ENCODE measurements at regions not wholly inside any gene's neighbourhood (a gene's known extent, or its start where the extent isn't known, plus 50 kb on each side); places are given as distances from the start of the nearest gene placed in this dataset.

DNA sequence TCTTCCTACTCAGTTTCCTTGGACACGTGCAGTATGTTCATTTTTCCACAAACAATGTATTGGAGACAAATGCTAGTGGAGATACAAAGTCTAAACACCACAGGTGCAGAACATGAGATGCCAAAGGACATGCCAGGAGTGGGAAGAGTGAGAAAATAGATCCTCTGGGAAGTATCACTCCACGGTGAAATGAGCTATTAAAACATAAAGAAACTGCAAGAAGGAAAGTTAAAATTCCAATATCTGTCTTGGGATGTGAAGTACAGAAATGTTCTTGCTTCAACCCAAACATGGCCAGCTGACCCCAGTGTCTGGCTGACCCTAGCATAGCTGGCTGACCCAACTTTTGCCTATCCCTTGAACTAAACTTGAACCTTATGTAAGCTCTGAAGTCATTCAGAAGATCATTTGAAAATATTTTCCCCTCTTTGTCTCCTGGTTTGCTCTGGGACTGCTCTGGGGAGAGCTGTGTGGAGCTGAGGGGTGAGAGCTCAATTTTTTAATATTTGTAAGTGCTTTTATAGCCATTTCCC, 59.5 kb downstream of the FZD1 start:
- no peak for DNase-seq
- peaks cover 0 to 6% (median 0%) of the 10 kb centered on the region in 4 donors for H3K4me1 Mint-ChIP-seq
- H3K27me3 Mint-ChIP-seq, result peaks cover 0 to 9% (median under 1%) of the 10 kb centered on the region in 5 donors
- H3K27ac Mint-ChIP-seq, result no peak overlapping the region
- ATAC-seq, result no peak
- POLR2A ChIA-PET, result no interaction called here
- no peaks in the 10 kb centered on the region for H3K9me3 Mint-ChIP-seq
- no peaks in the 10 kb centered on the region for H3K36me3 Mint-ChIP-seq
- H3K4me3 Mint-ChIP-seq, result no peak overlapping the region

DNA sequence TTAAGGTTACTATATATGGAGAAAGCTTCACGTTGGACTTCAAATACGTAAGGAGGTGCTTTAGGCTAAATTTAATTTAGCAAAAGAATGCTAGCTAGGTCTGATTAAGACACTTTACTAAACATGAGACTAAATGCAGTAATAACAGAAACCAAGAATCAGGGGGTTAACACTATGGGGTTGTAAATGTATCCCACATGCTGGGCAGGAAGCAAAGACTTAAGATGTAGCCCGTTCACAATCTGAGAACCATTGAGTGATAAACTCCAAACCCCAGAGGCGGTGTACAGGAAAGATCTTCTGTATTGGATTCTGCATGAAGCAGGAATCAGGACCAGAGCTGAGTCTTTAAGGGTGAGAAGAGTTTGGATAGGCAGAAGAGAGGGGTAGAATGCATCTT, 60.4 kb downstream of the FZD1 start:
- POLR2A ChIA-PET, result no interaction called here
- H3K36me3 Mint-ChIP-seq, result no peaks in the 10 kb centered on the region
- H3K27me3 Mint-ChIP-seq, result peaks cover 0 to 9% (median 2%) of the 10 kb centered on the region in 5 donors
- no peaks in the 10 kb centered on the region for H3K9me3 Mint-ChIP-seq
- H3K4me1 Mint-ChIP-seq, result peaks cover 0 to 6% (median 0%) of the 10 kb centered on the region in 4 donors
- ATAC-seq (no peak), DNase-seq (no peak)
- H3K27ac Mint-ChIP-seq, result no peak overlapping the region
- H3K4me3 Mint-ChIP-seq, result no peak overlapping the region

DNA sequence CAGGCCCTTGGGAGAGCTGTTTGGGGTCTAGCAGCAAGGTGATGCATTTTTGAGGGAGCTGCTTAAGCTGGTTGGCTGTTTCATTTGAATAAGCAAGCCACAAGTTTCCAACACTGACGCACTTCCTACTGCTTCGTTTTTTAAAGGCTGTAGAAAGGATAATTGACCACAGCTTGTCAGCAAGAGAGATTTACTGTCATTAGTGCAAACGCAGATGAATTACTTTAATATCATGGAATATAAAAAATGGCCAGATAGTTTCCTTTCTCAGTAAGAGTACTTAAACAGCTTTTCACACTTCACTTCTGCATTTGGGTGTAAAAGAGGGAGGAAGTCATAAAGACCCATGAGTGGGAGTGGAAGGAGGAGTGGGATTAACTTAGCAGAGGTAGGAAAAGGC, 61.5 kb downstream of the FZD1 start:
- no peak overlapping the region for H3K4me3 Mint-ChIP-seq
- ATAC-seq (no peak), DNase-seq (no peak)
- POLR2A ChIA-PET, result no interaction called here
- H3K9me3 Mint-ChIP-seq, result no peaks in the 10 kb centered on the region
- no peak overlapping the region for H3K27ac Mint-ChIP-seq
- no peaks in the 10 kb centered on the region for H3K36me3 Mint-ChIP-seq
- peaks cover 0 to 6% (median 0%) of the 10 kb centered on the region in 4 donors for H3K4me1 Mint-ChIP-seq
- peaks cover 0 to 9% (median 3%) of the 10 kb centered on the region in 5 donors for H3K27me3 Mint-ChIP-seq

DNA sequence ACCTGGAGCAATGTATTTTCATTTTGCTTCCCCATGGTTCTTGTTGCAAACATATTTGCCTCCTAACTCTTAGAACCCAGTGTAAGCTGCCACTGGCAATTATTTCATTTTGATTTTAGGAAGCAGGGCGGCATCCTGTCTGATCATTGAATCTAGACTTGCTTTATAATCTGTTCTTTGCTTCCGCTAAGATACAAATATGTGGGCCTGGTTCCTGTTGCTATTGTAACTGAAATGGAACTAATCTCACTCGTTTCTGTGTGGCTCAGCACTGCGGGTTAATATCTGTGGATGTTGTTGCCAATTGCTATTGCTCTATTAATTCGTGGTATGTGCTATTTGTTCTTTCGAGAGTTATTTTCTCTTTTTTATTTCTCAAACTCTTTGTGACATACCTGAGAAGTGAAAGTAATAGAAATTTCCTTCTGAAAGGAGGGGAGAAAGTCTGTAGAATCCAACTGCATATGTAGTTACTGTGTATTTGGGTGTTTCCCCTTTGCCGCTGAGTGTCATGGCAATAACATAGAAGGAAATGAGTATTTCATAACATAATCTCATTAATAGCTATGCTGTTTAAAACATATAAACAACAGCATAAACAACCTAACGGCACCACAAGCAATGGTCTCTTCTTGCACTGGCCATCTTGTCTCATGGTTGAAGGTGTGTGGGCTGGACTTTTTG, 62.4 kb downstream of the FZD1 start:
- Mint-ChIP-seq H3K9me3 (no peaks in the 10 kb centered on the region), H3K27ac (no peak overlapping the region), H3K27me3 (peaks cover 0 to 9% (median 3%) of the 10 kb centered on the region in 5 donors), H3K4me1 (peaks cover 0 to 6% (median 0%) of the 10 kb centered on the region in 4 donors), H3K4me3 (no peak overlapping the region), H3K36me3 (no peaks in the 10 kb centered on the region)
- DNase-seq, result no peak
- POLR2A ChIA-PET, result no interaction called here
- ATAC-seq, result no peak

DNA sequence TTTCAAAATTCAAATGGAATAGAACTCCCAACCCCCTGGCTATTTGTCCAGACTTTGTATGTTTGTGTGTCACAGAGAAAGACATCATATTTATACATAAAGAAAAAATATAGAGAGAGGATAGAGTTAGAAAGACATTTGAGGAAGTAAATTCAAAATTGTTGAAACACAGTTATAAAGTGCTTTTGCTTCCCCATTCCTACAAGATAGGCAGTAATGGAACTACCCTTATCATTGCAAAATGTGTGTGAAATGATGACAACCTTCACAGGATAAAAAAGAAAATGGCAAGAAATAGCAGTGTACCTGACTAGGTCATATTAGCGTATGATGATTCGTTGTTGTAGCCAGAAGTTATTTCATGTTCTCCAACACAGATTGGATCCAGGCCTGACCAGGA, 63.1 kb downstream of the FZD1 start:
- DNase-seq (no peak), ATAC-seq (no peak)
- Mint-ChIP-seq H3K27me3 (peaks cover 0 to 9% (median 3%) of the 10 kb centered on the region in 5 donors), H3K27ac (no peak overlapping the region), H3K9me3 (no peaks in the 10 kb centered on the region), H3K4me1 (peaks cover 0 to 6% (median 0%) of the 10 kb centered on the region in 4 donors), H3K4me3 (no peak overlapping the region), H3K36me3 (no peaks in the 10 kb centered on the region)
- POLR2A ChIA-PET, result no interaction called here

DNA sequence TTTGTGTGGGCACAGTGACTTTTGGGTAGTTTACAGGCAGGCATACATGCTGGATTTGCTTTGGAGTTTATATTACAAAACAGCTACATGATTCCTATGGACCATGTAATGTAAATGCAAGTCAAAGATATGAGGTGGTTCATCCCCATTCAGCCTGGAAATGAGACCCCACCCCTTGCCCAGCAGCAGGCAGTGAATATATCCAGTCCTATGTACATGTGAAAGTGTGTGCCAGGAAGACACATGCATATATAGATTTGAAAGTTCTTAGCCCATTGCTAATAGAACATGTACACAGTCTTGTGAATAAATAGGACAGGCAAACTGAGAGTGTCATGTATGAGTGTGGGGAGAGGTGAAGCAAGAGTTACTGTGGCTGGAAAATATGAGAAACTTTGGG, 65.3 kb downstream of the FZD1 start:
- ATAC-seq, result no peak
- no peak for DNase-seq
- peaks cover 0 to 6% (median 0%) of the 10 kb centered on the region in 4 donors for H3K4me1 Mint-ChIP-seq
- H3K27me3 Mint-ChIP-seq, result peaks cover 0 to 4% (median 3%) of the 10 kb centered on the region in 5 donors
- H3K36me3 Mint-ChIP-seq, result no peaks in the 10 kb centered on the region
- no peak overlapping the region for H3K27ac Mint-ChIP-seq
- H3K9me3 Mint-ChIP-seq, result peaks cover 0 to 3% (median 0%) of the 10 kb centered on the region in 9 donors
- H3K4me3 Mint-ChIP-seq, result no peak overlapping the region
- POLR2A ChIA-PET, result no interaction called here

DNA sequence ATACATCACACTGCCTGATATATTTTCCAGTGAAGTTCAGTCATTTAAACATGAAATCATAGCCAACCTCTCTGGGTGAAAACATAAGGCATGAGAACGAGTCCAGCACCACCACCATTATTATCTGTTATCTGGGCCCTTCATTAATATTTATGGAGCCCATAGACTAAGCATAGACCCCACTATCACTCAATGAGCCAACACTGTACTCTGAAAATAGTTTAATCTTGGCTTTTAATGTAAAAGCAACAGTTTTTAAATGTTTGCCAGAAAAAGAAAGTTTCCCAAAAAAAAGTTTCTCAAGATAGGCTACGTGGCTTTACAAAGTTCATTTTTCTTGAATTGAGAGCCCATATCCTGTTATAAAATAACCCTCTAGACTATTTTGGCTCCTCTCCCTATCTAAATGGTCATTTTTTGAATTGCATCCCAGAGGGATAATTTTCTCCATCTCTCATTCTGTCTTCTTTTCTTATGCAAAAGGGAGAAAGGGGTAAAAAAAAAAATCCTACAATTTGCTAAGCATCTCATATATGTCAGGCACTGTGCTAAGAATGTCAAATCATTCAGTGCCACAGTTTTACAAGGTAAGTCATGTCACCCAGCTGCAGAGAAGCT, 66.1 kb downstream of the FZD1 start:
- Mint-ChIP-seq H3K27me3 (peaks cover 0 to 4% (median 0%) of the 10 kb centered on the region in 5 donors), H3K4me1 (peaks cover 0 to 6% (median 0%) of the 10 kb centered on the region in 4 donors), H3K27ac (no peak overlapping the region), H3K9me3 (peaks cover 0 to 3% (median 0%) of the 10 kb centered on the region in 9 donors), H3K36me3 (no peaks in the 10 kb centered on the region), H3K4me3 (no peak overlapping the region)
- ATAC-seq (no peak), DNase-seq (no peak)
- POLR2A ChIA-PET, result no interaction called here

DNA sequence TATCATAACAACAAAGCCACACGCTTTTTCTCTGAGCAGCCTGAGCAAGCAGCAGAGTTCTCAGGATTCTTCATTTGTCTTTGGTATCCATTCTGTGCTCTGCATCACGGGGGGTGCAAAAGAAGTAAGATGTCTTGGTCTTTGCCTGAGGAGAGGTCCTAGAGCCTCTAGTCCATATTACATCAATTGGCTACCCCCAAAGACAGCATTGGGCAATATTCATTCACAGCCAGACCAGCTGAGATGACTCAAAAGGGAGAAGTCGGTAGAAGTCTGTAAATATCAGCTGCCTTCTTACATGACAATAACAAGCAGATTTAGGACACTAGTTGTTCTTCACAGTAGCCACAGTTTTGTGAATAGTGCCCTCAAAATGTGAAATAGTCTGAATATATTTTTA, 66.6 kb downstream of the FZD1 start:
- DNase-seq, result no peak
- no peaks in the 10 kb centered on the region for H3K36me3 Mint-ChIP-seq
- H3K27ac Mint-ChIP-seq, result no peak overlapping the region
- POLR2A ChIA-PET, result no interaction called here
- peaks cover 0 to 4% (median 0%) of the 10 kb centered on the region in 5 donors for H3K27me3 Mint-ChIP-seq
- H3K4me1 Mint-ChIP-seq, result peaks cover 0 to 4% (median 0%) of the 10 kb centered on the region in 4 donors
- peaks cover 0 to 3% (median 0%) of the 10 kb centered on the region in 9 donors for H3K9me3 Mint-ChIP-seq
- H3K4me3 Mint-ChIP-seq, result no peak overlapping the region
- no peak for ATAC-seq

DNA sequence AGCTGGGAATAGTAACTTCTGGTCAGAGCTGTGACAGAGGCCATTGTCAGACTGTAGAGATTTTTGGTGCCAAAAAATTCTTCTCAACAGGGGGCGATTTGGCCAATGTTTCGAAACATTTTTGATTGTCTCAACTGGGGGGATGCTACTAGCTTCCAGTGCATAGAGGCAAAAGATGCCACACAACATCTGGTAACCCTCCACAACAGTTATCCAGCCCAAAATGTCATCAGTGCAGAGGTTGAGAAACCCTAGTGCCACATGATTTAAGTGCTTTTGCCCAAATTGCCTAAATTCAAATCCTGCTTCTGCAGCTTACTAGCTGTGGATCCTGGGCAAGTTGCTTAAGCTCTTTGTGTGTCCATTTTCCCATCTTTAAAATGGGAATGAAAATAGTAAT, 71.9 kb downstream of the FZD1 start:
- POLR2A ChIA-PET, result no interaction called here
- Mint-ChIP-seq H3K27me3 (peaks cover 0 to 7% (median 1%) of the 10 kb centered on the region in 5 donors), H3K4me1 (no peaks in the 10 kb centered on the region), H3K36me3 (no peaks in the 10 kb centered on the region), H3K9me3 (peaks cover 0 to 3% (median 0%) of the 10 kb centered on the region in 9 donors), H3K4me3 (no peak overlapping the region), H3K27ac (no peak overlapping the region)
- DNase-seq (no peak), ATAC-seq (no peak)

DNA sequence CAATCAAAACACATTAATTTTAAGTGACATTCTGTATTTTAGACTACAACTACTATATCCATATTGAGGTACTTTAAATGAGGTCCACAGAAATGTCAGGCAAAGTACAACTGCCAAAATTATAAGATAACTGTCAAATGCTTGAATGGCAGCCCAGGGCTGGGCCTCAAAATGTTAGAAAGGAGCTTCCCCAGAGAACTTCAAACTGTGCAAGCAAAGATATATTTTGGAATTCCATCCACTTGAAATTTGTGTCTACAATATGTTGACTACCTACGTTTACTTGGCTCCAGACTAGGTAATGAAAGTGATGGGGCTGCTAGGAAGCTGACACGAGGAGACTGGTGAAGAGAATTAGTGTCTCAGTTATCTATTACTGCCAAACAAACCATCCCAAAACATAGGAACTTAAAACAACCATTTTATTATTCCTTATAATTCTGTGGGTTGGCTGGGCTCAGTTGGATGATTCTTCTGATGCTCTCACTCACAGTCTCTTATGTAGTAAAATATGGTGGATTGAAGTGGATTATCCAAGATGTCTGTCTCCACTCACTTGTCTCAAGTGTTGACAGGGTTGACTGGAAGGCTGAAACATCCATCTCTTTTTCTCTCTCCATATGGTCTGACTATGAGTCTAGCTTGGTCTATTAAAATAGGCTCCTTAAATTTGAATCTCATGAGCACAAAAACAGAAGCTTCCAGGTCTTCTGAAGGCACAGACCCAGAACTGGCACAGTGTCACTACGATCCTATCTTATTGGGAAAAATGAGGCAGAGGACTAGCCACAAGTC, 74.2 kb downstream of the FZD1 start:
- Mint-ChIP-seq H3K4me3 (no peak overlapping the region), H3K36me3 (no peaks in the 10 kb centered on the region)

DNA sequence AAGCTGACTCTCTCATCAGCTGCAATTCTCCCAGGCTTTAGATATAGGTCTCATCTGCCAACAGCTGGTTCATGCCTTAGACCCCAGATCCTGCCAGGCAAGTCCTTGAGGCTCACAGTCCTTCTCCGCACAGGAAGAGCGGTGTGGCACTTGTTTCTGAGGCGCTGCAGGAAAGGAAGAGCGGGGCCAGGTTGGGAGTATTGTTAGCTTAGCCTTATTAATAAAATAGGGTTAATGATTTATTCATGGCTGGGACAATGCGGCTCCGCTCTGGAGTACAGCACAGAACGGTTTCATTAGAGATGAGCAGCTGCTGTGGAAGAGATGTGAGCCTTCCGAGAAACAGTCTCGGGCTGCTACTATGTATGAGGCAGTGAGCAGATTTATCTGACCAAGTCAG, 78.1 kb downstream of the FZD1 start:
- H3K4me1 Mint-ChIP-seq, result no peaks in the 10 kb centered on the region
- H3K27me3 Mint-ChIP-seq, result peaks cover 0 to 7% (median 0%) of the 10 kb centered on the region in 5 donors
- H3K36me3 Mint-ChIP-seq, result no peaks in the 10 kb centered on the region
- no peak for ATAC-seq
- H3K9me3 Mint-ChIP-seq, result peaks cover 0 to 2% (median 0%) of the 10 kb centered on the region in 9 donors
- no peak overlapping the region for H3K27ac Mint-ChIP-seq
- DNase-seq, result no peak
- H3K4me3 Mint-ChIP-seq, result no peak overlapping the region
- POLR2A ChIA-PET, result no interaction called here

More for the DNA sequence above, 74.2 kb downstream of the FZD1 start:
- Mint-ChIP-seq H3K27me3 (peaks cover 0 to 10% (median 1%) of the 10 kb centered on the region in 5 donors), H3K27ac (no peak overlapping the region), H3K4me1 (no peaks in the 10 kb centered on the region), H3K9me3 (peaks cover 0 to 2% (median 0%) of the 10 kb centered on the region in 9 donors)
- POLR2A ChIA-PET, result no interaction called here
- ATAC-seq (no peak), DNase-seq (no peak)

DNA sequence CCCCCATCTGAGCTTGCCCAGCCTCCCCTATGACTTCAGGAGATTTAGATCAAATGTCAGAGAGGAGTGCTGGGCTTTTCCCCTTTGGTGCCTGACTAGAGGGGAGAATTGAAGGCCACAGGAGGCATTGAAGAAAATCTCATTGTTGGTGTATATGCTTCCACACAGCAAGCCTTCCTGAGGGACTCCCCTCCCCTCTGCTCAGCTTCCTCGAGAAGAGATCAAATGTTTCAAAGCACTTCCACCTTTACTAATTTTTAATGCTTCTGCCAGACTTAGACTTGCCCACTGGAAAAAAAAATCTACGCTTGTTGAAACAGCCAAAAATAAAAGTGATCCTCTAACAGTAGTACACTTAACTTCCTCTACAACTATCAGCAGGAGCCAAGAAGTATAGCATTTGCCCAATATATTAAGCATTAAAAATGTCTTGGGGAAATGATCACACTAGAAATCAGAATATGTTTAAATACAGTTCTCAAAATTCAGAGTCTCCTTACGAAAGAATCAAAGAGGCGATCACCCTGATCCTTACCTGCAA, 79.3 kb downstream of the FZD1 start:
- H3K27ac Mint-ChIP-seq, result no peak overlapping the region
- peaks cover 0 to 7% (median 0%) of the 10 kb centered on the region in 5 donors for H3K27me3 Mint-ChIP-seq
- no peaks in the 10 kb centered on the region for H3K36me3 Mint-ChIP-seq
- no peaks in the 10 kb centered on the region for H3K4me1 Mint-ChIP-seq
- POLR2A ChIA-PET, result no interaction called here
- DNase-seq (no peak), ATAC-seq (no peak)
- H3K4me3 Mint-ChIP-seq, result no peak overlapping the region
- peaks cover 0 to 2% (median 0%) of the 10 kb centered on the region in 9 donors for H3K9me3 Mint-ChIP-seq
